Hematopoietic multipotent progenitor cell treated with erythropoietin and hydrocortisone succinate and interleukin-3 and kit ligand, for 17 days (in vitro differentiated cells): ENCODE measurements at regions not wholly inside any gene's neighbourhood (a gene's known extent, or its start where the extent isn't known, plus 50 kb on each side); places are given as distances from the start of the nearest gene placed in this dataset.
"Not testable (repeated sequence)": the region's sequence is repeated elsewhere in the genome, so short reads cannot be mapped to it uniquely, and the experiment has no call there.

Experiments used
- DNase-seq: peaks from one replicate; pipeline ENCODE4 v3.0.0-alpha.2; 2015; ENCODE audit warnings: low spot score

DNA sequence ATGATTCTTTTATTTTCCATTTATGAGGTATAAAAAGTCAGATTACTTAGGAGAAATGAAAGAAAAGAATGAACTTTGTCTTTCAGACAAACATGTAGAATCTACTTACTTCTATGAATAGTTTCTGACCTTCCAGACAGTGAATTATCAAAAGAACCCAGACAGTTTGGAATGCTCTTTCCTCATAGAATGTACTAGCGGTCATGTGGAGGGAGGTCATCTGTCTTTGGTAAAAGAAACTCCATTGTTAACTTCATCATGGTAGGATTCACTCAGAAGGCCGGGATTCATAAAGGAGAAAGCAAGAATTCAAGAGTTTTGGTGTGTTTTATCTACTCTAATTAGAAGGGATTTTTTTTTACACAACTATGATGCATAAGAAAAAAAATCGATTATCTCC, 144.8 kb upstream of the ZNF804B start:
- no peak for DNase-seq

DNA sequence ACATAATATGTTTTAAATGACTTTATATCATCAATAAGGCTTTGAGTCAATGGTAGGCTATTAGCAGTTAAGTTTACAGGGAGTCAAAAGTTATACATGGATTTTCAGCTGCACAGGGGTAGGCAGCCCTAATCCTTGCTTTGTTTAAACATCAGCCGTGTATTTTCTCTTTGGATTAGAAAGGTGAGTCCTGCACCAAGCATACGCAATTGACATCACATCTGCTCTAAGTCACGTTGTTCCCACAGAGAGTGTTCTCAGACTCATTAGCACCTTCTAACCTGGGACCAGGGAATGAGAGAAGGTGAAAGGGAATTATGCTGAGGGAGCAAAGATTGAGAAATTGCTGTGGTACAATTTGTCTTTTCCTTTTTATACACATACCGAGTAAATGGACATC, 148.6 kb upstream of the ZNF804B start:
- no peak for DNase-seq

DNA sequence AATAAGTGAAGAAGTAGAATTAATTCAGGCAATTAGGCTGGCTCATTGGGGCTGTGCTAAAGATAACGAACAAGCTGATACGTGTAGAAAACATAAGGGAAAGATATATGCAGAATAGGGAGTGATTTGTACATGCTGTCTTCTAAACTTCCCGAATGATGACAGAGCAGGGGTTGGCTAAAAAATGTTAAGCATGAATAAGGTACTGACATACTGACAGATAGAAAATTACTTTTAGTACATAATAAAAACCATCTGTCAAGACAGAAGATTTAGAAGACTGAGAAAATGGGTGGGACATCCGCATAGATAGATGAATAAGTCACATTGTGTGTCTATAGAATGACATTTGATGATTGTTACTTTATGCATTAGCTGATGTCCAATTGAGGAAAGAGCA, 158.8 kb upstream of the ZNF804B start:
- no peak for DNase-seq

DNA sequence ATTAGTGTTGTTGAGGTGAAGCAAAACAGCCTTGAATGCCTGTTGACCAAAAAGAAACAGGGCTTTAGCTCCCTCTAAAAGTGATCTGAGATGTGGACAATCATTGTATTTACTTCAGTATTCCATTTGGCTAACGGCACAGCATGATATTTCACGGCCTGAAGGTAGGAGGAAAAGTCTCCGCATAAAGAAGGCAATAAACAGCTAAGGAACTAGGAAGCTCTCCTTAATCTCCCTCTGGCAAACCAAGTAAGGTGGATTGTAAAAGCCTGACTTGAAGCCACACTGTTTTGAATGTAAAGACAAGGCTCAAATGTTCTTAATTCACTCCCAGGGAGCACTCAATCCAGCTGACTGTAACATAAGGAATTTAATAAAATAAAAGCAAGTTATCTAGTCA, 160.0 kb upstream of the ZNF804B start:
- DNase-seq: no peak

DNA sequence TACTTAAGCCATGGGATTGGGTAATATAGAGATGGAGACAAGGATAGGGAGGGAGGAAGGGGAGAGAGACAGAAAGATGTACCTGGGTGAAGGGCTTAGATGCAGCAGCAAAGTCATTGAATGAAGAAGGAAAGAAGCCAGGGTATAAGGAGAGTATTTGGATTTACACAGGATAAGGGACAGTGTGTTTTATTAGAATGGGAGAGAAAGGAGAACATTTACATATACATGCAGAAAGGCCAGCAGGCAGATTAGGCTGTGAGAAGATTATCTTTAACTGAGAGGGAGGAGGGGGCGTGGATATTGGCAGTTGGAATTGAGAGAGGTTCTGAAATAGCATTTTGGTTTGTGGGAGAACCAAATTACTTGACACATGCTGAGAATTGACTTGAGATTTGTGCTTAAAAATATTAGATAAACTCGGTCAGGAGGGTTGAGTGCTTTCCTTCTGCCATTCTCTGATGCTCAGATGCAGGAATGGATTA, 161.5 kb upstream of the ZNF804B start:
- DNase-seq: no peak

DNA sequence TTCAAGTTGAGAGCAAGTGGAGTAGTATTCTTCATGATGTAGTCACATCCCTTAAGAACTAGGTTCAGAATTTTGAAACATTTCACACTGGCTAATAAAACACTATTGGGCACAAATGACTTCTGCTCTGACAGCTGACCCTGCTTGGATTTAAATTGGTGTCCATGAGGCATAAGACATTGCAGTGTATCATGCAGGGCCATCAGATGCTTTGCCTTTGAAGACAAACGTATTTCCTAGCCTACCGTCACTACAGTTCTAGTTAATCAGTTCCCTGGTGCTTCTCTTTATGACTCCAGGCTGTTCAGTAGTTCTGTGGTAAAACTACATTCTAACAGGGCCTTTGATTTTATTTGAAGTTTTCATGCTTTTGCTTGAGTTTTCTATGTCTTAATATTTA, 168.5 kb upstream of the ZNF804B start:
- DNase-seq: no peak

DNA sequence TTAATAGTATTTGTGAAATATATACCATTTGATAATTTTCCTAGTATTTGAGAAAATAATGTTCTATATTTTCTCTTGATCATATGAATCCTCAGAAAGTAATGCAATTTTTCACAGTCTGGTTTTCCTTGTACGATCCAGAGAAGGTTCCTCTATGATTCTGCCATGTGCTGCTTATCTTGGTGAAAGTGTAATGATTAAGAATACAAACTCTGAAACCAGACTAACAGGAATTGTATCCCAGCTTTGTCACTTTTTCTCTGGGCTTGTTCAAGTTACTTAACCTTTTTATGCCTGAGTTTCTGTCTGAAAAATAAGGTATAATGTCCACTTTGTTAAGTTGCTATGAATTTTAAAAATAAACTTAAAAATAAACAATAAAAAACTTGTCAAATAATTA, 169.6 kb upstream of the ZNF804B start:
- DNase-seq: no peak

DNA sequence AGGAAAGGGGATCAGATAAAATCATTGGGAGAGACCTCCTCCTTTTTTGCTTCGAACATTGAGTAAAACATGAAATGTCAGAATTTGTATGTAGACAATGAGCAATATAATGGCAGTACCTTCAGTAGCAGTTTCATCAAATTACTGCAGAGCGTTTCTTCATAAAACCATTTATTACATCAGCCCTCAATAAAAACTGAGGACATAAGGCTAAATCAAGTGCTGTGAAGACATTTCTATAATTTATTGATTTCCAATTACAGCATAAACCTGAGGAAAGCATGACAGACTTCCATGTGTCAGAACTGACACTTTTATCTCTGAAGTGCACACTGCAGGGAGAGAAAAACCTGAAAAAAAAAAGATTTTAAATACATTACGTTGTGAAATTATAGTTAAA, 172.6 kb upstream of the ZNF804B start:
- DNase-seq: no peak

DNA sequence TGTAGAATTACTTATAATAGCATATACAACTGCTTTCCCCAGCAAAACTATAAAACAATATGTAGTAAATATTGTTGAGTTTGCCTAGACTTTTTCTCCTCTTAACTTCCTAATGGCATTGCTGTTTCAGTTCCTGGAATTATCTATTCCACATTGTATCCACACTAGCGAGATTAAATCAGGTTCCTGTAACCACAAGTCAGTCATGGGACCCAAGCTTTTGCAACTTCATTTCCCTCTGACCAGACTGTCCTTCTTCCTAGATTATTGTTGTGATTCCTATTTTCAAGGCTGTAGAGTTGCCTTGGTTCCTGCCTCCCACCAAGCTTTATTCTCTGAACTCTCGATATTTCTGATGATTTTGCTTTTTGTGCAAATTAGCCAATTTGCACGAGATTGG, 173.3 kb upstream of the ZNF804B start:
- no peak for DNase-seq

DNA sequence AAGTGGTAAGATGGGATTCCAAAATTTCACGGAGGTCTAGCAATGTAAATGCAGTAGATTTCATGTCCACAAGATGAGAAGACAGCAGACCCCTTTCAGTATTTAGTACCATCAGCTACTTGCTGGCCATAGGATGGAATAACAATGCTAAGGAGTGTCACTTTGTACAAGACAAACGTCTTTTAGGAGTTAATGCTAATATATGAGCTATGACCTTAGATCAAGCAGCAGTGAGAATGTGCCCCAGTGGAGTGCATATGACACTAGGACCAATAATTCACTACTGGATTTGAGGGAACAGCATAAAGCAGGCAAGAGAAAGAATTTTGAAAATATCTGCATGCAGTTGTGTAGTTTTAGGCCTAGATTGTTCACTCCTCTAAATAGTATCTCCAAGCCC, 182.8 kb upstream of the ZNF804B start:
- DNase-seq: no peak

DNA sequence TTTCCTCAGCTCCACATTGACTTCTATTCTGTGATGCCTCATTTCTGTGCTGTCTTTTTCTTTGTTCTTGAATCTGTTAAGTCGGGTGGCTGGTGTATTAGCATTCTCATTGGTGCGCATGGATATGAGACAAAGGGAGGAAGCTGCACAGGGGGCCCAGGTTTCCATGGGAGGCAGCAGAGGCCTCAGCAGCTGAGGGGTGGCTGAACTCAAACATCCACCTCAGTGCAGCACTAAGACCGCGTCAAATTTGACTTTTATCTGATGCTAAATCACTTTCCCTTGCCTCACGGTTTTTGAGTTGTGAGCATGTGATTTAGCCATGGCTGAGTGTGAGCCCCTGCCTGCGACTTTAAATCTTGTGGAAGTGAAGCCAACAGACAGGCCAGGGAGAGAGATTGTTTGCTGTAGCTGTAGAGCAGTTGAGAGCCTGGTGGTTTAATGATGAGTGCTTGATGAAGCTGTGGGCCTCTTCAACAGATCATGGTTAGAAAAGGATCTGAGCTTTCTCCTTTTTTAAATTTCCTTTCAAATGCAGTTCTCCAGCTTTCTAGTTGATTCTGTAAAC, 193.3 kb upstream of the ZNF804B start:
- no peak for DNase-seq

DNA sequence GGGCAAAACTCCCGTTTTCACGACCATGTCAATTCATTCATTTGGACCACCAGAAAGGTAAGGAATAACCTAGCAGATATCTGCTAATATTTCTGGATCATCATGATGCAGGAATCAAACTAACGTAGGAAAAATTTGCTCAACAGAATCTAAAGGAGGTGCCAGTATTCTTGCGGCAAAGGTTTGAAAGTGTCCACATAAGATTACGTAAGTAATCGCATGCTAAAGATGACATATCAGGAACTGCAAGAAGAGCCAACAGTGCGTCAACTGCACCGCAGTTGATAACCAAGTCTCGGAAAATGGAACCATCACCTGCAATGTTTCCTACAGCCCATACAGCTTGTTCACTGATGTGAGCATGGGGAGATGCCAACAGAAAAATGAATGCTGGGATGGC, 194.1 kb upstream of the ZNF804B start:
- DNase-seq: no peak

DNA sequence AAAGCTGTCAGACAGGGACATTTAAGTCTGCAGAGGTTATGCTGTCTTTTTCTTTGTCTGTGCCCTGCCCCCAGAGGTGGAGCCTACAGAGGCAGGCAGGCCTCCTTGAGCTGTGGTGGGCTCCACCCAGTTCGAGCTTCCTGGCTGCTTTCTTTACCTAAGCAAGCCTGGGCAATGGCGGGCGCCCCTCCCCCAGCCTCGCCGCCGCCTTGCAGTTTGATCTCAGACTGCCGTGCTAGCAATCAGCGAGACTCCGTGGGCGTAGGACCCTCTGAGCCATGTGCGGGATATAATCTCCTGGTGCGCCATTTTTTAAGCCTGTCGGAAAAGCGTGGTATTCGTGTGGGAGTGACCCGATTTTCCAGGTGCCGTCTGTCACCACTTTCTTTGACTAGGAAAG, 203.1 kb upstream of the ZNF804B start:
- DNase-seq: not testable (repeated sequence)

DNA sequence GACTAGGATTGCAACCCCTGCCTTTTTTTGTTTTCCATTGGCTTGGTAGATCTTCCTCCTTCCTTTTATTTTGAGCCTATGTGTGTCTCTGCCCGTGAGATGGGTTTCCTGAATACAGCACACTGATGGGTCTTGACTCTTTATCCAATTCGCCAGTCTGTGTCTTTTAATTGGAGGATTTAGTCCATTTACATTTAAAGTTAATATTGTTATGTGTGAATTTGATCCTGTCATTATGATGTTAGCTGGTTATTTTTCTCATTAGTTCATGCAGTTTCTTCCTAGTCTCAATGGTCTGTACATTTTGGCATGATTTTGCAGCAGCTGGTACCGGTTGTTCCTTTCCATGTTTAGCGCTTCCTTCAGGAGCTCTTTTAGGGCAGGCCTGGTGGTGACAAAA, 204.7 kb upstream of the ZNF804B start:
- not testable (repeated sequence) for DNase-seq

DNA sequence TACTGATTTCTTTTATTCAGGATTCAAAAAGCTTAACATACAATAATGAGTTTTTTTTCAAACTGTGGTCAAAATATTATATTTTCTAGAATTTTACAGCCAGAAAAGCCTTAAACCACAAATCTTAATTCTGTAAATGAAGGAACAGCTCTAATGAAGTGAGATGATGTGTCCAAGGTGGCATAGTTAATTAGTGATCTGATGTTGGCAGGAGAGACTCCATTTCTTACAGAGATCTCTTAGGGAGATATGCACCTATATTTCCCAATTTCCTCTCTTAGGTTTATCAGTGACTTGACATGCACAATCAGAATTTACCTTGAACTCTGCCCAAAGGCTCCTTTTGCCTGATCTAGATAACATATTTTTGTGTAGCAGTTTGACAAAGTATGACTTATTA, 211.1 kb upstream of the ZNF804B start:
- DNase-seq: no peak

DNA sequence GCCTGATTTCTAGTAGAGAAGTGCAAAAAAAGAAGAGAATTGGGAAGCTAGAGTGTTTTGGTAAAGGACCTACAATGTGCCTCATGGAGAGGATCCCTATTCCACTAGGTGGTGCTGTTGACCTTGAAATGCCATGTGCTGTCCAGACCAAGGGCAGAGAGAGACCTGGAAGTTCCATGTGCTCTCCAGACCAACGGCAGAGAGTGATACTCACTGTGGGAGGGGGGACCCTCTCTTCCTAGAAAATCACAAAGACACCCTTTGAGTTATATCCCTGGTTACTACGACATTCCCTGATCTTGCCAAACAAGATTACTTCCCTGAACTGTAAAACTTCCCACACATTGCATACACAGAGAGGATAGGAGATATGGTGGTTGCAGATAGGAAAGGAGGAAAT, 212.7 kb upstream of the ZNF804B start:
- DNase-seq: peak; percentile 12

DNA sequence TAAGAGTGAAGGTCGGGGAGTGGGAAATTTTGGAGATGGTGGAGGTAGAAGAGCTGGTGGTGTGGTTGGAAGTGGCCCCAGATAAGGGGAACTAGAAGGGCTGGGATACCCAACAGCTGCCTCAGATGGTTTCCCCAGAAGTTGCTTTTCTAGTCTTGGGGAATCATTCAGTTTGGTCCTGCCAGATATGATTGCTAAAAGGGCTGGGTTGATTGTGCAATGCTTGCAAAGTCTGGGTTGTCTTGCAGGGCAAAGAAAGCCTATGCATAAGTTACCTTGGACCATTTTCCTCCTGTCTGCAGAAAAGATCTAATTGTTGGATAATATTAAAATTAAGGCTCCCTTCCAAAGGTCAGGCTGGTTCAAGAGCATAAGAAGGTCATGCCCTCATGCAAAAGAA, 213.8 kb upstream of the ZNF804B start:
- no peak for DNase-seq

DNA sequence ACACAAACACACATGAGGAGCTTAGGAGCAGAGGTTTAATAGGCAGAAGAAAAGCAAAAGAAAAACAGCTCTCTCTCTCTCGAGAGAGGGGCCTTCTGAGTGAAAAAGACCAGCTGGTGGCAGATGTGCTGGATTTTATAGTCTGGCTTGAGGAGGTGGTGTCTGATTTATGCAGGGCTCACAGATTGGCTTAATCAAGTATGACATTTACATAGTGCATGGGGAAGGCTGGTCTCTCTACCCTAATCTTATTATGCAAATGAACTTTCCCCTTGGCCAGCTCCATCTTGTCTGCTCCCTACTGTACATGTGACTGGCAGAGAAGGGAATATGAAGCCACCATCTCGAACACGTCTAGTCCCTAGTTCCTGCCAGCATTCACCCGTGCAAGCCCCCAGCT, 219.5 kb upstream of the ZNF804B start:
- DNase-seq: no peak

DNA sequence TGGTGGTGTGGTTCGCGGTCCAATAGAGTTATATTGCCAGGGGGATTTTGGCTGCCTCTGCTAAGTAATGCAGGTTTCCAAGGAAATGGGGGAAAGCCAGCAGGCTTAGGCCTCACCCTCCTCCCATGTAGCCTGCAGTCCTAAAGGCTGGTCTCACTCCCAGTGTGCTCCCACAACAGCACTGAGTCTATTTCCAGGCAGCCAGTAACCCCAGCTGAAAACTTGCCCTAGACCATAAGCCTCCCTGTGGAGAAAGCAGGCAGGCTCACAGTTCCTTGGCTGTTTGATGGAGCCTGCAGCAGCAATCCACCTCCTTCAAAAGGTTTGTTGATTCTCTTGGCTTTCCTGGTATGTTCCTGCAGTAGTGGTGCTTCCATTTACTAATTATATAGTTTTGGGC, 220.0 kb upstream of the ZNF804B start:
- DNase-seq: no peak

DNA sequence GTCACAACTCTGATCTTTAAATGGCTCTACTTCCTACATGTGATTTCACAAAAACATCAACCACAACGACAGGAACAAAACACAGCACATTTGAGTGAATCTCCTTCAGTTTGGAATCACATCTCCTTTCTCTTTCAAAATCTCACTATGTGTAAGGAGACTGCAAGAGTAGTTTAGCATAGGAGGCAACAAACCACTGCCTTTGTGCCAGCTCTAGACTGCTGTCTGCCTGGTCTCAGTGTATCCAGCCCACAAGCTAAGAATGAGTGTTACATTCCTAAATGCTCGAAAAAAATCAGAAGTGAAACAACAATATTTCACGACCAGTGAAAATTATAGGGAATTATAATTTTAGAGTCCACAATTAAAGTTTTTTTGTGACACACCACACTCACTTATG, 217.0 kb upstream of the STEAP4 start:
- no peak for DNase-seq

DNA sequence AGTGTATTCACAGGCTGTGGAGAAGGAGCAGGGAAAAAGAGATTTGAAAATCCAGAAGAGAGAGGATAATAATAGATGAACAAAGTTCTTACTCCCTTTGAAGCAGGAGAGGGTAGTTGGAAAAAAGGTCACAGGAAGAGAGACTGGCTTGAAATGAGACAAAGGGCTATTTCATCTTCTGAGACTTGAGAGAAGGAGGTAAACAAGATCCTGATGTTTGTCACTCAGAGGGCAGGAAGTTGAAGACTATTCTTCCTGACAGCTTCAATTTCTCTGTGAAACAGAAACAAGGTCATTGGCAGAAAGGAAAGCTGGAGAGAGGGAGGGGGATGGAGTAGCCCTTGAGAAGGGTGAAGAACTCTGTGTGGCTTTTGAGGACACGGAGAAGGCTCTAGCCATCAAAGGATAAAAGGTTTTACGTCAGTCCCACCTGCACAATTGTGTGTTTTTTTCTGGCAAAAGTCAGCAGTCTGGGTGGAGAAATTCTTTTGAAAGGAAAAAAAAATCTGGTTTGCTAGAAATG, 216.1 kb upstream of the STEAP4 start:
- no peak for DNase-seq

DNA sequence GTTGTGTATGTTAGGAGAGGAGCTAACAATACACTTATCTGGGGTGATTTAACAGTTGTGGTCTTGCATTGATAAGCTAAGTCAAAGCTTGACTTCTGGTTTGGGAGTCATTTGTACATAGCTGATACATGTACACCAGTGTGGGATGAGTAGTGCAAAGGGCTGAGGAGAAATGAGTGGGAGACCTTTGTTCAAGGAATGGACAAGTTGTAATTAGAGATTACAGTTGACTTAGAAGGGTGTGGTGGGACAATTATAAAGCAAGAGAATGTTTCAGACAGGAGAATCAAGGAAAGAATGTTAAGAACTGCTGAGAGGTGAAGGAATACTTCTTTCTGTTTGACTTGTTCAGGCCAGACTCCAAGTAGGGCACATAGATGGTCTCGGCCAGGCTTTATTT, 209.7 kb upstream of the STEAP4 start:
- DNase-seq: no peak

DNA sequence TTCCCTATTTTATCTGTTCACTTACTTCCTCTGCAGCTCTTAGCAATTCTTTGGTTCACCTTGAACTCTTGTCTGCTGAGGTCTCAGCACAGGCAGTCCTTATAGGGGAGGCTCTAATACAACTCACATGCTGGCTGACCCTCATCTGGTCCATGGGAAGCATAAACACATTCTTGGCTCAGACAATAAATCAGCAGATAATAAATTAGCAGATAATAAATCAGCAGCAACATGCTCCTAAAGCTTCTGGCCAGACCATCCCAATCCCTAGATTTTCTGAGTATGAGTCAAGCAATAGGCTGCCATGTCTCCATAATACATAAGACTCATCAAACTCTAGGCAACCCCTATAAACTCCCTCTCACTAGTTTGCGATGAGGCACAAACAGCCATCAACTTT, 208.6 kb upstream of the STEAP4 start:
- DNase-seq: no peak

DNA sequence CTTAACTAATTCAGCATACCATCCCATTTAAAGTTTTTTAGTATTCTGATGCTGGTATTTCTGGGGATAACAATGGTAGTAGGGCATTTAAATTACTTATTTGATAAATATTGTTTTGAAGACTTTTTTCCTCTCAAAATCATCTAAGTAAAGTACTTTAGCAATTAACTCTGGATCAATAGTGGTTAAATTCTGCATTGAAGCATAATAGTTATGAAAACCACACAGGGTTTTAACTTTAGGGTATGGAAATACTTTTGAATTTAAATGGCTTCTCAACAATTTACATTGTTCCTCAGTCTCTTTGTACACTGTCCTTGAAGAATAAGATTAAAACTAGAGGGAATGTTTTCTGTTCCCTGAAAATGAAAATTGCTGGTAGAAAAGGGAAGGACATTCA, 202.6 kb upstream of the STEAP4 start:
- DNase-seq: no peak

DNA sequence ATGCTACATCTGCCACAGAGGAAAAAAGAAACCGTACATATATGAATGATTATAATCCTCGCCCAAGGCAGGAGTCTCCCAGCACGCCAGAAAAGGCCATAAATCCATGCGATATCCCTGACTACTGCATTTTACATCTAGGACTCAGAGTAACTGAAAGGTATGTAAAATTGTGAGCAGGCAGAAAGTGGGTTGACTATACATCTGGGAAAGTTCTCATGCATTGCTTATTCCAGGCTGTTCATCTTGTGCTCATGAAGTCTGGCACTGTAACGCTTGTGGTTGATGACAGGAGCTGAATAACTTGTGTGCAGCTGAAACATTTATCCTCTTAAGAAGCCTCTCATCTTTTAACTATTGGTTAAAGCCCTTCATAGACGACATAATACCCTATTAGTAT, 193.4 kb upstream of the STEAP4 start:
- DNase-seq: no peak
